ENCODE measurements at regions not wholly inside any gene's neighbourhood (a gene's known extent, or its start where the extent isn't known, plus 50 kb on each side); places are given as distances from the start of the nearest gene placed in this dataset.
"Not testable (repeated sequence)": the region's sequence is repeated elsewhere in the genome, so short reads cannot be mapped to it uniquely, and the experiment has no call there.

DNA sequence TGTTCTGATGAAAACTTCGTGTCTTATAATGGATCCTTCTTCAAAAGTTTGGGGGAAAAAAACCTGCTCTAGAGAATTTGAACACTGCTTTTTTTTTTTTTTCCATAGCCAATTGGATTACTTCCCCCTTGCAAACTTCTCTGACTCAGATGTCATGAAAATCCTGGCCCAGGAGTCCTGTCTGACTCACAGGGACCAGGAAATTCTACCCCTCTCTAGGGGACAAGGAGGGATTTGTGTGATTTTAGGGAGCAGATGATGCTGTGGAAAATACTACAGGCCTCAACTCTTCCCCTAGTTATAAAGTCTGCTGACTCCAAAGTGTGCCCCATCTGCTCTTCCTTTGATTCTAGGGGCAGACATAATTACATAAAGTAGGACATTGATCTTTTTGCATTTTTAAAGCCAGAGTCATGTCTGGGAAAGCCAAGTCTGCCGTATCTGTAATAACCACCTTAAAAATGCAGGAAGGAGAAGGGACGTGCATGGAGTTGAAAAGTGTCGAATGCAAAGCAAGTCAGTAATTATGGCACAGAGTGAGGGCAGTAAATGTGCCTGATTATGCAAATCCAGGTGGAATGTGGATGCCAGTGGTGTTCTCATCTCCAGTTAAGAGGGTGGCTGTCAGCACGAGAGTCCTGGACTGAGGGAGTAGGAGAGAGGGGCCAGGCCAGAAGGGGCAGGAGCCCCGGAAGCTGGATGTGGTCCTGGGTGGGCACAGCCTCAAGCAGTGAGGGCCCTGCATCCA is 144.3 kb upstream of the SULF2 start:
- H3K4me3 ChIP-seq: no peak overlapping the region
- peak overlapping the region; percentile 84 for H3K27ac ChIP-seq
- peaks cover 4% of the 10 kb centered on the region; the same call in 1 of the 2 replicates for H3K9me3 ChIP-seq (replicated peaks)
- peaks cover 22% of the 10 kb centered on the region for H3K4me1 ChIP-seq
- H3K36me3 ChIP-seq: no peaks in the 10 kb centered on the region
- H3K27me3 ChIP-seq: no peaks in the 10 kb centered on the region
- DNase-seq: peak; percentile 95 to 99

DNA sequence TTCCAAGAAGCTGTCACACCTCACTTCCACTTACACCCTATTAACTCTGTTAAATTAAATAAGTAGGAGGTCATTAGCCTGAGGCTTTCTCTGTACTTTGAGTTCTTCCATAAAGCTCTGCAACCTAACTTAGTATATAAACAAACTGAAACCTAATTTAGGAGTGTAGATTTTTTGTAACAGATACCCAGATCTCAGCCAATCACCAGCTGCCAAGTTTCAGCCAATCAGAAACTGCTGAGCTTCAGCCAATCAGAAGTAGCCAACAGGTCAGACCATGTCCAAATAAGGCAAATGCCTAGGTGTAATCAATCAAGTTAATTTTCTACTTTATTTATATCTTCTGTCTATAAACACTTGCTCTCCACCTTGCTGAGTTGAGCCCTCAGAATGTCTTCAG is 142.7 kb upstream of the SULF2 start:
- Histone ChIP-seq H3K4me3 (no peak overlapping the region), H3K9me3 (replicated peaks) (peaks cover 4% of the 10 kb centered on the region; the same call in 1 of the 2 replicates), H3K27me3 (no peaks in the 10 kb centered on the region), H3K27ac (no peak overlapping the region), H3K4me1 (peaks cover 22% of the 10 kb centered on the region), H3K36me3 (no peaks in the 10 kb centered on the region)
- peak in 1 of 2 experiments; percentile 47 for DNase-seq

DNA sequence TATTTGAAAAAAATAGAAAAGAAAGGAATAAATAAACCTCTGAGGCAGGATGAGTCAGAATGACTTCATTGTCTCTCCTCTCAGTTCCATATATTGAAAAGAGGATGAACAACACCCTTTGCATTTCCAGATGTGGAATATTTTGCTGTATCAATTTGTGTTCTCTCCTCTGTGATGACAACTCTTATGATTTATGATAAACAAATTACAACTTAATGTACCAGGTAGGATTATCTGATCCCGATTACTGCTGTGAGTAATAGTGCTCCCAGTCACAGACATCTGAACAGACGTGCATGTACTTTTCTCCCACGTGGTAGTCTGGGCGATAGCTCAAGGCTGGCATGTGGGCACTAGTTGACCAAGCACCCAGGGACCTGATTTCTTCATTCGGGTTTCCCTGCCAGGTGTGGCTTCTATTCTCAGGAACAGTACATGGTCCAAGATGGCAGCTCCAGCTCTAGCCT is 142.1 kb upstream of the SULF2 start:
- Histone ChIP-seq H3K36me3 (no peaks in the 10 kb centered on the region), H3K9me3 (replicated peaks) (peaks cover 4% of the 10 kb centered on the region; the same call in 1 of the 2 replicates), H3K27me3 (no peaks in the 10 kb centered on the region), H3K27ac (no peak overlapping the region), H3K4me1 (peaks cover 23% of the 10 kb centered on the region), H3K4me3 (no peak overlapping the region)
- no peak for DNase-seq

DNA sequence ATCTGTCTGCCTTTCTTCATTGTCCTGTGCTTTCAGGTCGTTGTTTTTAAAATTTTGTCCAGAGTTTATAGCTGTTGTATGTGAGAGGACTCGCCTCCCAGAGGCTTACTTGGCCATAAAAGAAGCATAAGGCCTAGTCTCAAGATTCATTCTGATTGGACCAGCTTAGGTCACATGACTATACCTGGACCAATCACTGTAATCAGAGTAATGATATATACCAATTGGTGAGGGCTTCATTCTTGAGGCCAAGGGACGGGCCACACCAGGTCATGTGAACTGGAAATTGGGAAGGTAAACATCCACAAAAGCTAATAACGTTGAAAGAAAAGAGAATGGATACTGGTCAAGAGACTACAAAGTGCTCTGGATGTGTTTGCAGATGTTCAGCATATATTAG is 141.4 kb upstream of the SULF2 start:
- H3K36me3 ChIP-seq: no peaks in the 10 kb centered on the region
- H3K27ac ChIP-seq: no peak overlapping the region
- peaks cover 29% of the 10 kb centered on the region for H3K4me1 ChIP-seq
- no peak for DNase-seq
- H3K9me3 ChIP-seq (replicated peaks): peaks cover 4% of the 10 kb centered on the region; the same call in 1 of the 2 replicates
- no peak overlapping the region for H3K4me3 ChIP-seq
- no peaks in the 10 kb centered on the region for H3K27me3 ChIP-seq

DNA sequence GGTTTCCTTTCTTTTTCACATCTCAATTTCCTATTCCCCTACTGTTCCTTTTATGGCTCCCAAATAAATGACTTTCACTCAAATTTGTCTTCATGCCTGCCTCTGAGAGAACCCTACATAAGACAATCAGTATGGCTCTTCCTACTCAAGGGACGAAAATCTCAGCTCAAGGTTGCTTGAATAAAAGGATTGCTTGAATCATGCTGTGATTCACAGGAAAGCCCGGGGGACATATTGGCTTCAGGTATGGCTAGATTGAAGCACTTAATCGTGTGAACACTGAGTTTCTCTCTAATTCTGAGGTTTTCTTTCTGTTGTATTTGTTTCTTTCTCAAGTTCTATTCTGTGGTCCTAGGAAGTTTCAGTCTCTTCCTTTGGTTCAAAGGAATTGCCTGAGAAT is 140.3 kb upstream of the SULF2 start:
- Histone ChIP-seq H3K4me1 (peaks cover 36% of the 10 kb centered on the region), H3K36me3 (no peaks in the 10 kb centered on the region), H3K27me3 (no peaks in the 10 kb centered on the region), H3K4me3 (no peak overlapping the region), H3K27ac (no peak overlapping the region), H3K9me3 (replicated peaks) (peaks cover 4% of the 10 kb centered on the region; the same call in 1 of the 2 replicates)
- no peak for DNase-seq

DNA sequence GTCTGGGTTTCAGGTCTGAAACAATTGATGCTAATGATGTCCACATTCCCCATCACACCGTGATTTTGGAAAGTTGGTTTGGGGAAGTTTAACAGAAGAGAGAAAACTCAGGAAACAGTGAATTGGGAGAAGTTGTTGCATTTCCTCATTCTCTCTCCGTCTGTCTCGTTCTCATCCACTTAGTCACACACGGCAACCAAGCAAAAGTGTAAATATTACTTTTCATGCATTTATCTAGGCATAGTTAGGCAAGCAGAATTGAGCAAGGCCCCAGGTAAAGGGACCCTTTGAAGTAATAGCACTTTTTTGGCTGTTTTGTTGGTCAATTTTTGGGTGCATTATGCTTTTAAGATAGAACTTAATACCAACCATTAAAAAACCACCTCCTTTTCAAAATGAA is 137.0 kb upstream of the SULF2 start:
- no peak for DNase-seq
- Histone ChIP-seq H3K4me1 (peaks cover 14% of the 10 kb centered on the region), H3K36me3 (no peaks in the 10 kb centered on the region), H3K27me3 (no peaks in the 10 kb centered on the region), H3K9me3 (replicated peaks) (peaks cover 12% of the 10 kb centered on the region), H3K27ac (peak overlapping the region; percentile 3; the same call in 1 of the 2 replicates), H3K4me3 (no peak overlapping the region)

DNA sequence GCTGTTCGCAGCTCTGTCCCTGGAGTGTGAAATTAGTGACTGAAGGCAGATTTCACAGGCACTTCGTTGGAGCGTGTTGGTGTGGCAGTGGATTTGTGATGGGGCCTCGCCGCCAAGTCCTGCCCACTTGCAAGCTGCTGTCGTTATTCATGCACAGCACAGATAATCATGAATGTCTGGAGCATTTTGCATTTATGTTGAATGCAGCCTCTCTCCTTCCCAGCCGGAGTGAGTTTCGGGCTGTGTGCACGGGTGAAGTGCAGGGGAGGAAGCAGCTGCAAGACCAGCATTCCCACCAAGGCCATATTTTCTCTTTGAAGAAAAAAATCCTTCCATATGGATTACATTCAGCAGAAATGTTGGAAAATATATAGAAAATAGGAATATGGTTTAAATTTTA is 136.5 kb upstream of the SULF2 start:
- not testable (repeated sequence) for H3K36me3 ChIP-seq, H3K27me3 ChIP-seq
- peak; percentile 51 to 68 for DNase-seq
- Histone ChIP-seq H3K4me1 (peaks cover 14% of the 10 kb centered on the region), H3K27ac (peak overlapping the region; percentile 5; the same call in 1 of the 2 replicates), H3K4me3 (peak overlapping the region; percentile 9; the same call in 1 of the 2 replicates), H3K9me3 (replicated peaks) (peaks cover 15% of the 10 kb centered on the region)

DNA sequence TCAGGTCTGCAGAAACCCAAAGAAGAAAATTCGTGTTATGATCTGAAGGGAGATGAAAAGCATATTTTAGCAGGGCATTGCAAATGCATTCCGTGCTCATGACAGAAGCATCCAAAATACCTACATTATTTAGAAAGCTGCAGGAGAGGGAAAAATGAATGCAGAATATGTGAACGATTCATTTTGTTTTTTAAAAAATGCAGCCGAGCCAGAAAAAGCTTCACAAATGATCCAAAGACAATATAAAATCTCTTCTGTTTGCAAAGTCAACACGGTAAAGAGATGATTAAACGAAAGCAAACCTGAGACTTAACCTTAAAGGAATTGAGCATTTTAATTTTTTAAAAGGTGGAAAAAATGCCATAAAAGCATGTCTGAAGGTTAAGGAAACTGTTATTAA is 136.1 kb upstream of the SULF2 start:
- DNase-seq: no peak
- Histone ChIP-seq H3K36me3 (no peaks in the 10 kb centered on the region), H3K4me1 (peaks cover 14% of the 10 kb centered on the region), H3K27ac (peak overlapping the region; percentile 5; the same call in 1 of the 2 replicates), H3K27me3 (no peaks in the 10 kb centered on the region), H3K4me3 (peak overlapping the region; percentile 9; the same call in 1 of the 2 replicates), H3K9me3 (replicated peaks) (peaks cover 16% of the 10 kb centered on the region)

DNA sequence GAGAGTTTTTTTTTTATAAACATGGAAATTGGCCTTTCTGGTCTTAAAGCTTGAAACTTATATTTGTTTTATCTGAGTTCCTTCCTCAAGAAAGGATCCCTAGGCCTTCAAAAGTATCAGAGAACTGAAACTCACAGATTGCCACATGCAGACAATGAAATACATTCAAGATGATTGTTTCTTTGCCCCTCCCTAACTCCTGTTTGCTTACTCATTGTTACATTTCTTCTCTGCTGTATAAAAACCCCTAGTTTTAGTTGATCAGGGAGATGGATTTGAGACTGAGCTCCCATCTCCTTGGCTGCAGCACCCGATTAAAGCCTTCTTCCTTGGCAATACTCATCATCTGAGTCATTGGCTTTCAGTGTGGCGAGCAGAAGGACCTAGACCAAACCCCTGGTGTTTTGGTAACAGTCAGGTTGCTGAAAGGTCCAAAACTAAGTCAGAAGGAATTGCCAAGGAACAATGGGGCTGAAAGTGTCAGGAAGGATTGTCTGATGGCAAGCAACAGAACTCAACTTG is 132.3 kb upstream of the SULF2 start:
- H3K36me3 ChIP-seq: no peaks in the 10 kb centered on the region
- peaks cover 27% of the 10 kb centered on the region for H3K4me1 ChIP-seq
- H3K27me3 ChIP-seq: no peaks in the 10 kb centered on the region
- H3K27ac ChIP-seq: no peak overlapping the region
- DNase-seq: no peak
- H3K9me3 ChIP-seq (replicated peaks): peaks cover 23% of the 10 kb centered on the region
- H3K4me3 ChIP-seq: no peak overlapping the region

DNA sequence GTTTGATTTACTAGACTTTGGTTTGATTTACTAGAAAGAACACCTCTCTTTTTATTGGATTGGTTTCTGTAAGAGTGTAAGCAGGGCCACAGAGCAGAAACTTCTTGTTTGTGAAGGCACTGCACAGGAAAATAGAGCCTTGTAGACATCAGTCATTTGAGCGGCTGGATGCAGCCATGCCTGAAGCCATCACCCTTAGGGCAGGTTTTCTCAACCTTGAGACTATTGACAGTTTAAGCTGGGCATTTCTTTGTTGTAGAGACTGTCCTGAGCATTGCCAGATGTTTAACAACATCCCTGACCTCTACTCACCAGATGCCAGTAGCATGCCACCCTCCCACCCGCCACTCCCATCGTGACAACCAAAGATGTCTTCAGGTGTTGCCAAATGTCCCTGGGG is 130.2 kb upstream of the SULF2 start:
- no peak overlapping the region for H3K27ac ChIP-seq
- H3K9me3 ChIP-seq (replicated peaks): peaks cover 23% of the 10 kb centered on the region
- no peak for DNase-seq
- no peak overlapping the region for H3K4me3 ChIP-seq
- H3K27me3 ChIP-seq: no peaks in the 10 kb centered on the region
- peaks cover 29% of the 10 kb centered on the region for H3K4me1 ChIP-seq
- H3K36me3 ChIP-seq: no peaks in the 10 kb centered on the region

DNA sequence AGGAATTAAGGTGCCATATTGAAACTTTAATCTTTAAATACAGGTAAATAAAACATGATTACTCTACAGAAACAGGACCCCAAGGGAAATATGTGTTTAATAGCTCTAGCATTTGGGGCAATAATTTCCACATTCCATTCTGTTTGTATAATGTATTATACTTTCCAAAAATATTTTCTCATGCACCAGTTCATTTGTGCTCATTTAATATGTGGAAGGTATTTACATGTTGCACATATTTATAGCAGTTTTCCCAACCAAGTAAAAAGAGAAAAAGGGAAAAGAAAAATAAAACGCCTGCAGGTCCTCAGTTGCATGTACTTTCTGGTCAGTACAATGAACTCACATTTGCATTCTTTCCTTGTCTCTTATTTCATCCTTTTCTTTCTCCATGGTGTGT is 129.5 kb upstream of the SULF2 start:
- Histone ChIP-seq H3K9me3 (replicated peaks) (peaks cover 23% of the 10 kb centered on the region), H3K36me3 (no peaks in the 10 kb centered on the region), H3K4me1 (peaks cover 32% of the 10 kb centered on the region), H3K27ac (no peak overlapping the region), H3K4me3 (no peak overlapping the region), H3K27me3 (no peaks in the 10 kb centered on the region)
- no peak for DNase-seq

DNA sequence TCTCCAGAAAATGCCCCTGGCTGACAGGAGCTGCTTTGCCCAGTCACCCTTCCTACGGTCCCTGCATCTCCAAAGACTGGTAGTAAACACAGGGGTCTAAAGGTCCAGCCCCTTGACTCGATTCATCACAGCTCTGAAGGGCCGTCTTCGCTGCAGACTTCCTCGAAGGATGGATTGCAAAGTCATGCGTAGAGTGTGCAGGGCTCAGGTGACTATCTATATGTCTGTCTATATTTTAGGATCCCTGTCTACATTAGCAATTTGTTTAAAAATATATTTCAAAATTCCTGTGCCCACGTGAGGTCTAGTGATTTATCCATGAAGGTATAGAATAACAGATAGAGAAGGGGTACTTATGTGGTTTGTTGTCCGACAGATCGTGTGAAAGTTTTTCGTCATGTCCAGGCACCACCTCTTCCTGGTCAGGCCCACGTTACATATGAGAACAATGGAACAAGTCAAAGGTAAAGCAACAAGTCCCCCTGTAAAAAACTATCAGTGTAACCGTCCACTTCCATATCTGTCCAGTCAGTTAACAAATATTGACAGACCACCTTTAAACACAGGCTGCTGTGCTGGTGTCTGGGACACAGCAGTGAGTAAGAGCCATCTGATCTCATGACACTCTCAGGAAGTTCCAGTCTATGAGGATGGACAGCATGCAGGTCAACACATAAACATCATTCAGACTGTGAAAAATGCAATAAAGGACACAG is 127.7 kb upstream of the SULF2 start:
- H3K4me3 ChIP-seq, DNase-seq: not testable (repeated sequence)

DNA sequence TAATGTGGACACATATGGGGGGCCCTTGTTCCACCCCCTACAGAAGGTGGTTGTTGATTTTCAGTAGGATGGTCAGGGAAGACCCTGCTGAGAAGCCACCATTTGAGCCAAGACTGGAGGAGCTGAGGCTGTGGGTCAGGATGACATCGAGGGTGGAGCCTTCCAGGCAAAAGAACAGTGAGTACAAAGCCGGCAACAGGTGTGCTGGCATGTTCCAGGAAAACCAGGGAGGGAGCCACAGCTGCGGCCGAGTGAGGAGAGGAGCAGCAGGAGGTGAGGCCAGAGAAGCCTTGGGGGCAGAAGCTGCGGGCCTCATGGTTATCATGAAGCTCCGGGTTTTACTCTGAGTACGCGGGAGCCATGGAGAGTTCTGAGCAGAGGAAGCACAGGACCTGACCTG is 126.9 kb upstream of the SULF2 start:
- not testable (repeated sequence) for H3K4me3 ChIP-seq, H3K36me3 ChIP-seq, H3K27me3 ChIP-seq
- Histone ChIP-seq H3K27ac (peak overlapping the region; percentile 35), H3K9me3 (replicated peaks) (peaks cover 10% of the 10 kb centered on the region), H3K4me1 (peaks cover 53% of the 10 kb centered on the region)
- DNase-seq: peak; percentile 94 to 97

More for the DNA sequence above, 127.7 kb upstream of the SULF2 start:
- not testable (repeated sequence) for H3K36me3 ChIP-seq, H3K27me3 ChIP-seq, H3K27ac ChIP-seq
- H3K4me1 ChIP-seq: peaks cover 45% of the 10 kb centered on the region
- H3K9me3 ChIP-seq (replicated peaks): peaks cover 18% of the 10 kb centered on the region

DNA sequence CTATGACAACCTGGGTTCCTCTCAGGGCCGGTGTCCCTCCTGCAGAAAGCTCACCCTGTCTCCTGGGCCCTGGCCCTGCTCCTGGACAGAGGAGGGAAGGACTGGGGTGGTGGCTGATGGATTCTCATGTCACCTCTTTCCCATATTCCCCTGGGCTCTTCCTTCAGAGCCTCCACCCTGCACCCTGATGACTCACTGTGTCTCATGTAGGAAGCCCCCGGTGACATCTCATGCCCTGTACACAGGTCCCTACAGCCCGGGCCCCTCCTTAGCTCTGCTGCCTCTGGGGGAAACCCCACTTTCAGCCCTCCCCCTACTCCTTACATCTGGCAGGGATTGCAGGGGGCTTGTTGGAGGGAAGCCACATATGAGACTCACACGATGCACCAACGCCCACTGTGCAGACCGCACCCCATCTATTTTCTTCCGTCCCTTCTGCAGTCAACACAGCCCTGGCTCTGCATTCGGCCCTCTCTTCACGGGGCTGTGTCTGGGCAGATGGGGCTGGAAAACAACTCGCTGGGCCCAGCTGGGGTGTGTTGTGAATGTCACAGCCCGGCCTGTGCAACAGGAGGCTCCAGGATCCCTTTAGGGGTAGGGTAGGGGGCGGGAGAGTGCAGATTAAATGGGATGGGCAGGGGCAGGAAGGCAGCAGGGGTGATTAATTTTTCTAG is 124.6 kb upstream of the SULF2 start:
- H3K27ac ChIP-seq: peak overlapping the region; percentile 68
- H3K27me3 ChIP-seq; DNase-seq; H3K36me3 ChIP-seq; H3K4me3 ChIP-seq; H3K9me3 ChIP-seq (replicated peaks): not testable (repeated sequence)
- peaks cover 67% of the 10 kb centered on the region for H3K4me1 ChIP-seq

All from SJCRH30 (cell line).